ENCODE measurements at regions not wholly inside any gene's neighbourhood (a gene's known extent, or its start where the extent isn't known, plus 50 kb on each side); places are given as distances from the start of the nearest gene placed in this dataset.

GRCh38 chr7:79730971-79731370, 277.5 kb upstream of the MAGI2 start:
- intact Hi-C loops (cut with micrococcal nuclease; ENCODE audit: unreplicated experiment), result no loop called here
- ChIA-PET CTCF (no interaction called here), RAD21 (ENCODE audit: unreplicated experiment) (no interaction called here)

GRCh38 chr7:79723833-79724618, 270.6 kb upstream of the MAGI2 start:
- CTCF ChIA-PET, result no interaction called here
- no peak for ATAC-seq
- Histone ChIP-seq H3K9ac (ENCODE audit: control insufficient read depth, insufficient read depth, low read length) (no peak overlapping the region), H3K4me3 (no peak overlapping the region), H3K27ac (ENCODE audit: control insufficient read depth, insufficient read depth) (no peak overlapping the region), H3K27me3 (replicated peaks in 1 of 2; ENCODE audit: control insufficient read depth in 2 of 2, insufficient read depth in 2 of 2, low read length in 1 of 2) (no peaks in the 10 kb centered on the region), H3K9me3 (replicated peaks; ENCODE audit: control insufficient read depth, insufficient read depth, low read length) (no peaks in the 10 kb centered on the region), H4K20me1 (ENCODE audit: control insufficient read depth, insufficient read depth) (no peaks in the 10 kb centered on the region), H3K79me2 (ENCODE audit: control insufficient read depth, insufficient read depth, low read length) (no peaks in the 10 kb centered on the region), H2AFZ (ENCODE audit: control insufficient read depth, low read depth, low read length) (no peak overlapping the region), H3K4me1 (ENCODE audit: control insufficient read depth, insufficient read depth, low read length) (no peaks in the 10 kb centered on the region), H3K36me3 (ENCODE audit: control insufficient read depth in 2 of 2, insufficient read depth in 2 of 2, low read length in 1 of 2) (no peaks in the 10 kb centered on the region), H3K4me2 (ENCODE audit: control insufficient read depth, insufficient read depth) (no peak overlapping the region)
- intact Hi-C loops (cut with micrococcal nuclease; ENCODE audit: unreplicated experiment) (no loop called here), in situ Hi-C loops (cut with MboI) (no loop called here)
- BruUV-seq (replicated peaks), result no TSS peak
- WGBS (ENCODE audit: insufficient coverage, insufficient replicate concordance, low lambda C conversion rate, missing lambda C conversion rate), result 8% methylated on average over 6 of the region's 6 CpGs
- no peak for FAIRE-seq
- no peak for DNase-seq (ENCODE audit: low read depth, low spot score)
- POLR2A ChIA-PET, result no interaction called here
- SMC1A ChIA-PET (ENCODE audit: uncharacterized antibody, unreplicated experiment), result no interaction called here
- RAD21 ChIA-PET (ENCODE audit: unreplicated experiment), result no interaction called here
- TF ChIP-seq MTA3 (IDR thresholded peaks at IDR 0.05; ENCODE audit: borderline replicate concordance, low read length), result no peak
- no peak for TF ChIP-seq ZNF384 (IDR thresholded peaks at IDR 0.05; ENCODE audit: borderline replicate concordance, low read depth, low read length)
- TF ChIP-seq NBN (IDR thresholded peaks at IDR 0.05), result no peak
- no peak for TF ChIP-seq NR2F1 (conservative IDR thresholded peaks at IDR 0.05)
- TF ChIP-seq ETV6 (conservative IDR thresholded peaks at IDR 0.05 in 1 of 2, IDR thresholded peaks at IDR 0.05 in 1 of 2; ENCODE audit: borderline replicate concordance in 1 of 2, low read depth in 1 of 2), result no peak
- no peak for TF ChIP-seq SUPT20H (IDR thresholded peaks at IDR 0.05; ENCODE audit: borderline replicate concordance, control insufficient read depth, low read depth, low read length)
- TF ChIP-seq, protein P1, sequence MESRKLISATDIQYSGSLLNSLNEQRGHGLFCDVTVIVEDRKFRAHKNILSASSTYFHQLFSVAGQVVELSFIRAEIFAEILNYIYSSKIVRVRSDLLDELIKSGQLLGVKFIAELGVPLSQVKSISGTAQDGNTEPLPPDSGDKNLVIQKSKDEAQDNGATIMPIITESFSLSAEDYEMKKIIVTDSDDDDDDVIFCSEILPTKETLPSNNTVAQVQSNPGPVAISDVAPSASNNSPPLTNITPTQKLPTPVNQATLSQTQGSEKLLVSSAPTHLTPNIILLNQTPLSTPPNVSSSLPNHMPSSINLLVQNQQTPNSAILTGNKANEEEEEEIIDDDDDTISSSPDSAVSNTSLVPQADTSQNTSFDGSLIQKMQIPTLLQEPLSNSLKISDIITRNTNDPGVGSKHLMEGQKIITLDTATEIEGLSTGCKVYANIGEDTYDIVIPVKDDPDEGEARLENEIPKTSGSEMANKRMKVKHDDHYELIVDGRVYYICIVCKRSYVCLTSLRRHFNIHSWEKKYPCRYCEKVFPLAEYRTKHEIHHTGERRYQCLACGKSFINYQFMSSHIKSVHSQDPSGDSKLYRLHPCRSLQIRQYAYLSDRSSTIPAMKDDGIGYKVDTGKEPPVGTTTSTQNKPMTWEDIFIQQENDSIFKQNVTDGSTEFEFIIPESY (IDR thresholded peaks at IDR 0.05), result no peak
- no peak for TF ChIP-seq MEF2B (IDR thresholded peaks at IDR 0.05; ENCODE audit: partially characterized antibody, poor library complexity, severe bottlenecking)
- no peak for TF ChIP-seq SKIL (IDR thresholded peaks at IDR 0.05; ENCODE audit: low read depth, poor library complexity, severe bottlenecking)

More at GRCh38 chr7:79730971-79731370, 277.5 kb upstream of the MAGI2 start:
- Histone ChIP-seq H3K36me3 (ENCODE audit: control insufficient read depth in 2 of 2, insufficient read depth in 2 of 2, low read length in 1 of 2) (no peaks in the 10 kb centered on the region), H3K4me1 (ENCODE audit: control insufficient read depth, insufficient read depth, low read length) (no peaks in the 10 kb centered on the region), H3K4me3 (no peak overlapping the region), H3K79me2 (ENCODE audit: control insufficient read depth, insufficient read depth, low read length) (no peaks in the 10 kb centered on the region), H4K20me1 (ENCODE audit: control insufficient read depth, insufficient read depth) (no peaks in the 10 kb centered on the region), H3K4me2 (ENCODE audit: control insufficient read depth, insufficient read depth) (no peak overlapping the region), H3K27me3 (replicated peaks in 1 of 2; ENCODE audit: control insufficient read depth in 2 of 2, insufficient read depth in 2 of 2, low read length in 1 of 2) (no peaks in the 10 kb centered on the region), H3K9me3 (replicated peaks; ENCODE audit: control insufficient read depth, insufficient read depth, low read length) (no peaks in the 10 kb centered on the region), H3K9ac (ENCODE audit: control insufficient read depth, insufficient read depth, low read length) (no peak overlapping the region), H2AFZ (ENCODE audit: control insufficient read depth, low read depth, low read length) (no peak overlapping the region), H3K27ac (ENCODE audit: control insufficient read depth, insufficient read depth) (no peak overlapping the region)
- 11% methylated on average over 4 of the region's 4 CpGs for WGBS (ENCODE audit: insufficient coverage, insufficient replicate concordance, low lambda C conversion rate, missing lambda C conversion rate)
- SMC1A ChIA-PET (ENCODE audit: uncharacterized antibody, unreplicated experiment), result no interaction called here
- ATAC-seq, result no peak
- in situ Hi-C loops (cut with MboI), result no loop called here
- TF ChIP-seq ZSCAN29 (IDR thresholded peaks at IDR 0.05) (no peak), JUNB (IDR thresholded peaks at IDR 0.05) (no peak)
- no TSS peak for BruUV-seq (replicated peaks)
- POLR2A ChIA-PET, result no interaction called here
- FAIRE-seq, result no peak
- no peak for DNase-seq (ENCODE audit: low read depth, low spot score)
